MM.1S (cell line): ENCODE measurements at regions not wholly inside any gene's neighbourhood (a gene's known extent, or its start where the extent isn't known, plus 50 kb on each side); places are given as distances from the start of the nearest gene placed in this dataset.

Source experiments
- DNase-seq: peaks from one replicate; pipeline ENCODE4 v3.0.0-alpha.2; 2015
- H2AFZ ChIP-seq: fragments of 300-600 bp; sonication (generic); 2 replicates; pipeline ENCODE4 v1.6.0; 2016; ENCODE audit warnings: antibody characterized with exemption, low read length
- H3F3A ChIP-seq: fragments of 300-600 bp; sonication (generic); 2 replicates; pipeline ENCODE4 v1.6.1; 2016; ENCODE audit warnings: mild to moderate bottlenecking, antibody characterized with exemption, low read length, moderate library complexity, mixed read lengths; ENCODE audit not compliant: insufficient read depth
- H3K27ac ChIP-seq: fragments of 300-600 bp; sonication (generic); 2 replicates; pipeline ENCODE4 v1.5.1; 2016; ENCODE audit warnings: mild to moderate bottlenecking, low read length
- H3K27me3 ChIP-seq: fragments of 300-600 bp; sonication (generic); replicated peaks from 2 replicates; pipeline ENCODE4 v1.6.0; 2016; ENCODE audit warnings: low read length; ENCODE audit not compliant: insufficient read depth
- H3K36me3 ChIP-seq: fragments of 300-600 bp; sonication (generic); replicated peaks from 2 replicates; pipeline ENCODE4 v1.6.1; 2016; ENCODE audit warnings: mild to moderate bottlenecking, low read length, mixed read lengths; ENCODE audit not compliant: insufficient read depth
- H3K4me1 ChIP-seq: fragments of 300-600 bp; sonication (generic); 2 replicates; pipeline ENCODE4 v1.6.1; 2016; ENCODE audit warnings: low read length, mixed read lengths
- H3K4me2 ChIP-seq: fragments of 300-600 bp; sonication (generic); 2 replicates; pipeline ENCODE4 v1.6.0; 2016; ENCODE audit warnings: low read depth, low read length
- H3K4me3 ChIP-seq: fragments of 300-600 bp; sonication (generic); 2 replicates; pipeline ENCODE4 v1.5.1; 2016; ENCODE audit warnings: low read length, mixed read lengths
- H3K79me2 ChIP-seq: fragments of 300-600 bp; sonication (generic); 2 replicates; pipeline ENCODE4 v1.6.1; 2016; ENCODE audit warnings: mixed run types, low read length, mixed read lengths
- H3K9ac ChIP-seq: fragments of 300-600 bp; sonication (generic); 2 replicates; pipeline ENCODE4 v1.6.1; 2016; ENCODE audit warnings: low read length, mixed read lengths
- H3K9me2 ChIP-seq: fragments of 300-600 bp; sonication (generic); replicated peaks from 2 replicates; pipeline ENCODE4 v1.6.1; 2016; ENCODE audit warnings: mild to moderate bottlenecking, low read length, mixed read lengths; ENCODE audit not compliant: insufficient read depth
- H3K9me3 ChIP-seq: fragments of 300-600 bp; sonication (generic); replicated peaks from 2 replicates; pipeline ENCODE4 v1.6.1; 2016; ENCODE audit warnings: mild to moderate bottlenecking, low read length, mixed read lengths; ENCODE audit not compliant: insufficient read depth
- H4K20me1 ChIP-seq: fragments of 300-600 bp; sonication (generic); 2 replicates; pipeline ENCODE4 v1.6.1; 2016; ENCODE audit warnings: mild to moderate bottlenecking, low read length, moderate library complexity, mixed read lengths; ENCODE audit not compliant: insufficient read depth
- CTCF ChIP-seq: fragments of 300-600 bp; sonication (generic); IDR thresholded peaks from 2 replicates; pipeline ENCODE4 v1.5.1; 2016; ENCODE audit warnings: antibody characterized with exemption, low read length, mixed read lengths
- EZH2 ChIP-seq: fragments of 300-600 bp; sonication (generic); optimal IDR thresholded peaks from 2 replicates; pipeline ENCODE3; 2017; ENCODE audit warnings: low read depth, mild to moderate bottlenecking, antibody characterized with exemption, low read length, mixed read lengths
- EZH2phosphoT487 ChIP-seq: fragments of 300-600 bp; sonication (generic); IDR thresholded peaks from 2 replicates; pipeline ENCODE4 v1.6.1; 2018; ENCODE audit warnings: antibody characterized with exemption, low read length

- Histone ChIP-seq H3K9me3 (no peaks in the 10 kb centered on the region), H3K4me3 (no peak overlapping the region), H4K20me1 (no peaks in the 10 kb centered on the region), H3K9ac (no peak overlapping the region), H3F3A (no peaks in the 10 kb centered on the region), H3K27ac (no peak overlapping the region), H3K36me3 (no peaks in the 10 kb centered on the region), H3K4me1 (no peaks in the 10 kb centered on the region), H2AFZ (no peak overlapping the region), H3K9me2 (no peaks in the 10 kb centered on the region), H3K4me2 (no peak overlapping the region), H3K79me2 (no peaks in the 10 kb centered on the region), H3K27me3 (no peaks in the 10 kb centered on the region)
- TF ChIP-seq EZH2phosphoT487 (no peak), EZH2 (no peak), CTCF (no peak)
- DNase-seq, result no peak
Observed at GRCh38 chr2:217743407-217743806, 259.4 kb downstream of the TNS1 start.

GRCh38 chr2:217742841-217743240 lies 260.0 kb downstream of the TNS1 start:
- Histone ChIP-seq H3F3A (no peaks in the 10 kb centered on the region), H3K4me3 (no peak overlapping the region), H3K9ac (no peak overlapping the region), H3K9me2 (no peaks in the 10 kb centered on the region), H3K27ac (no peak overlapping the region), H3K4me1 (no peaks in the 10 kb centered on the region), H3K36me3 (no peaks in the 10 kb centered on the region), H3K79me2 (no peaks in the 10 kb centered on the region), H2AFZ (no peak overlapping the region), H4K20me1 (no peaks in the 10 kb centered on the region), H3K27me3 (no peaks in the 10 kb centered on the region), H3K4me2 (no peak overlapping the region), H3K9me3 (no peaks in the 10 kb centered on the region)
- no peak for DNase-seq
- no peak for TF ChIP-seq EZH2phosphoT487
- TF ChIP-seq EZH2, result no peak

GRCh38 chr2:217742276-217742675 lies 260.5 kb downstream of the TNS1 start:
- Histone ChIP-seq H3K27me3 (no peaks in the 10 kb centered on the region), H3K9me2 (no peaks in the 10 kb centered on the region), H3K36me3 (no peaks in the 10 kb centered on the region), H3K9me3 (no peaks in the 10 kb centered on the region), H3K4me2 (no peak overlapping the region), H4K20me1 (no peaks in the 10 kb centered on the region), H3F3A (no peaks in the 10 kb centered on the region), H3K79me2 (no peaks in the 10 kb centered on the region), H3K27ac (no peak overlapping the region), H3K4me1 (no peaks in the 10 kb centered on the region), H2AFZ (no peak overlapping the region), H3K4me3 (no peak overlapping the region), H3K9ac (no peak overlapping the region)
- TF ChIP-seq EZH2 (no peak), CTCF (no peak), EZH2phosphoT487 (no peak)
- no peak for DNase-seq

- H3F3A ChIP-seq, result no peaks in the 10 kb centered on the region
- DNase-seq, result no peak
- H3K9me3 ChIP-seq, result no peaks in the 10 kb centered on the region
- H4K20me1 ChIP-seq, result no peaks in the 10 kb centered on the region
- no peak overlapping the region for H3K9ac ChIP-seq
- no peaks in the 10 kb centered on the region for H3K79me2 ChIP-seq
- no peaks in the 10 kb centered on the region for H3K27me3 ChIP-seq
- no peak overlapping the region for H3K4me3 ChIP-seq
- TF ChIP-seq EZH2phosphoT487 (no peak), EZH2 (no peak), CTCF (no peak)
- H3K36me3 ChIP-seq, result no peaks in the 10 kb centered on the region
- H3K9me2 ChIP-seq, result no peaks in the 10 kb centered on the region
- no peak overlapping the region for H3K27ac ChIP-seq
- no peak overlapping the region for H3K4me2 ChIP-seq
- no peaks in the 10 kb centered on the region for H3K4me1 ChIP-seq
- H2AFZ ChIP-seq, result no peak overlapping the region
Observed at GRCh38 chr2:217741381-217741955, 261.3 kb downstream of the TNS1 start.
